Lung (tissue), 11 donors: ENCODE measurements at regions not wholly inside any gene's neighbourhood (a gene's known extent, or its start where the extent isn't known, plus 50 kb on each side); places are given as distances from the start of the nearest gene placed in this dataset.

Experiments used
- ATAC-seq: fragments of 200-7000 bp; cut with Tn5 transposase; one replicate; pipeline ENCODE4 v1.9.1; 2020; ENCODE audit warnings: moderate number of reproducible peaks; ENCODE audit not compliant: insufficient read depth, low FRiP score
- DNase-seq, 3 donors: peaks; one replicate each; pipeline ENCODE4 v3.0.0-alpha.2; 2013 to 2017
- H3K27ac ChIP-seq, 2 donors: one replicate each; pipeline ENCODE4 v1.5.1; 2013; ENCODE audit warnings: mild to moderate bottlenecking in 2 of 2, moderate library complexity in 2 of 2, control low read depth in 1 of 2, inconsistent platforms in 1 of 2, low read depth in 1 of 2, low read length in 1 of 2
- H3K27me3 ChIP-seq, 3 donors: one replicate each; pipeline ENCODE4 v1.5.1; 2013; ENCODE audit warnings: low read length in 2 of 3; ENCODE audit not compliant: control insufficient read depth in 3 of 3, insufficient read depth in 3 of 3
- H3K36me3 ChIP-seq, 4 donors: one replicate each; pipeline ENCODE4 v1.5.1; 2013; ENCODE audit warnings: low read length in 4 of 4, mild to moderate bottlenecking in 1 of 4, moderate library complexity in 1 of 4; ENCODE audit not compliant: control insufficient read depth in 4 of 4, insufficient read depth in 4 of 4
- H3K4me1 ChIP-seq, 5 donors: one replicate each; pipeline ENCODE4 v1.5.1; 2013; ENCODE audit warnings: low read length in 5 of 5, mild to moderate bottlenecking in 2 of 5, moderate library complexity in 1 of 5; ENCODE audit not compliant: control insufficient read depth in 5 of 5, insufficient read depth in 5 of 5
- H3K4me3 ChIP-seq: one replicate; pipeline ENCODE4 v1.5.1; 2013; ENCODE audit warnings: mild to moderate bottlenecking, control low read depth, moderate library complexity
- H3K9ac ChIP-seq, 2 donors: one replicate each; pipeline ENCODE4 v1.5.1; 2013; ENCODE audit warnings: low read length in 2 of 2, control low read depth in 1 of 2; ENCODE audit not compliant: insufficient read depth in 1 of 2
- H3K9me3 ChIP-seq, 4 donors: one replicate each; pipeline ENCODE4 v1.5.1; 2013; ENCODE audit warnings: low read length in 3 of 4, mild to moderate bottlenecking in 1 of 4, moderate library complexity in 1 of 4; ENCODE audit not compliant: control insufficient read depth in 4 of 4, insufficient read depth in 3 of 4
- CTCF ChIP-seq: IDR thresholded peaks from 2 replicates; pipeline ENCODE4 v1.5.1; 2012; ENCODE audit warnings: mild to moderate bottlenecking; ENCODE audit errors: control extremely low read depth, extremely low read depth
- WGBS, 2 donors: extraction: QIAGEN DNeasy Blood & Tissue Kit; methylation state at CpG; one replicate each; pipeline ENCODE4 v1.1.7; 2013; 5-methylcytosine and 5-hydroxymethylcytosine counted together
- donor health status: control.
- donor health status: control.
- donor health status: Bipolar disorder and iron deficiency.
- donor health status: healthy.
- donor health status: DM: yes; HTN: yes; CAD: no.

- Histone ChIP-seq H3K27me3 (no peaks in the 10 kb centered on the region), H3K9ac (no peak overlapping the region), H3K9me3 (no peaks in the 10 kb centered on the region), H3K4me3 (no peak overlapping the region), H3K4me1 (peaks cover 0 to 19% (median 0%) of the 10 kb centered on the region in 5 donors), H3K36me3 (no peaks in the 10 kb centered on the region), H3K27ac (no peak overlapping the region)
- no peak for ATAC-seq
- TF ChIP-seq CTCF = no peak
- 78 to 89% methylated on average over 2 of the region's 2 CpGs for WGBS, 2 donors
- no peak for DNase-seq
These were observed 263.5 kb upstream of the SIX2 start for GRCh38 chr2:45272549-45273265.

GRCh38 chr2:45269149-45269793 lies 260.0 kb upstream of the SIX2 start:
- Histone ChIP-seq H3K9ac (no peak overlapping the region), H3K4me3 (no peak overlapping the region), H3K27me3 (no peaks in the 10 kb centered on the region), H3K9me3 (no peaks in the 10 kb centered on the region), H3K4me1 (peaks cover 0 to 19% (median 0%) of the 10 kb centered on the region in 5 donors), H3K27ac (no peak overlapping the region), H3K36me3 (no peaks in the 10 kb centered on the region)
- DNase-seq (peak in 1 of 3 donors; percentile 27), ATAC-seq (no peak)
- TF ChIP-seq CTCF = no peak
- 71 to 74% methylated on average over 7 of the region's 7 CpGs for WGBS, 2 donors

GRCh38 chr2:45268631-45269030 lies 259.4 kb upstream of the SIX2 start:
- Histone ChIP-seq H3K9ac (no peak overlapping the region), H3K4me3 (no peak overlapping the region), H3K9me3 (no peaks in the 10 kb centered on the region), H3K27me3 (no peaks in the 10 kb centered on the region), H3K4me1 (peaks cover 0 to 15% (median 0%) of the 10 kb centered on the region in 5 donors), H3K27ac (no peak overlapping the region), H3K36me3 (no peaks in the 10 kb centered on the region)
- no peak for DNase-seq
- ATAC-seq = no peak
- no peak for TF ChIP-seq CTCF
- 77 to 88% methylated on average over 3 of the region's 3 CpGs for WGBS, 2 donors
